ENCODE measurements at regions not wholly inside any gene's neighbourhood (a gene's known extent, or its start where the extent isn't known, plus 50 kb on each side); places are given as distances from the start of the nearest gene placed in this dataset.

DNA sequence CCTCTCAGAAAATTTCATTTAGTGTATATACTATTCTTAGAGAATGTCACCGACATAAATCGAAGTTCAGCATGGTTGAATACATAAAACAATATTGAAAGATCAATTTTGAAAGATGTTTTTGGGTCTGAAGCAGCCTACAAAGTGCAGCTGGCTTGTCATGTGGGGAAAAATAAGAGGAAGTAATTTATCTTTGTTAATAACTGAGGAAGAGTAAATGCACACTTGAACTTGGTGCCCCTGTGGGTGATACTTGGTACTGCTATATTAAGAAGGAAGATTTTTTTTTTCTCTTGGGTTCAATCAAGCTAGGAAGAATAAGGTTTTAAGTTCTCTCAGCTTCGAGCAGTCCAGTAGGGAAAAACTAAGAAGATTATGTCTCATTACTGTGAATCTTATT is 661.3 kb downstream of the RPL10L start:
- TF ChIP-seq POLR2A (IDR thresholded peaks at IDR 0.05) (no peak), POLR2AphosphoS5 (IDR thresholded peaks at IDR 0.05) (no peak)
- TF ChIP-seq, protein P1, sequence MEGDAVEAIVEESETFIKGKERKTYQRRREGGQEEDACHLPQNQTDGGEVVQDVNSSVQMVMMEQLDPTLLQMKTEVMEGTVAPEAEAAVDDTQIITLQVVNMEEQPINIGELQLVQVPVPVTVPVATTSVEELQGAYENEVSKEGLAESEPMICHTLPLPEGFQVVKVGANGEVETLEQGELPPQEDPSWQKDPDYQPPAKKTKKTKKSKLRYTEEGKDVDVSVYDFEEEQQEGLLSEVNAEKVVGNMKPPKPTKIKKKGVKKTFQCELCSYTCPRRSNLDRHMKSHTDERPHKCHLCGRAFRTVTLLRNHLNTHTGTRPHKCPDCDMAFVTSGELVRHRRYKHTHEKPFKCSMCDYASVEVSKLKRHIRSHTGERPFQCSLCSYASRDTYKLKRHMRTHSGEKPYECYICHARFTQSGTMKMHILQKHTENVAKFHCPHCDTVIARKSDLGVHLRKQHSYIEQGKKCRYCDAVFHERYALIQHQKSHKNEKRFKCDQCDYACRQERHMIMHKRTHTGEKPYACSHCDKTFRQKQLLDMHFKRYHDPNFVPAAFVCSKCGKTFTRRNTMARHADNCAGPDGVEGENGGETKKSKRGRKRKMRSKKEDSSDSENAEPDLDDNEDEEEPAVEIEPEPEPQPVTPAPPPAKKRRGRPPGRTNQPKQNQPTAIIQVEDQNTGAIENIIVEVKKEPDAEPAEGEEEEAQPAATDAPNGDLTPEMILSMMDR (IDR thresholded peaks at IDR 0.05) = peak in 1 of 7 experiments; percentile 9
